ENCODE measurements at regions not wholly inside any gene's neighbourhood (a gene's known extent, or its start where the extent isn't known, plus 50 kb on each side); places are given as distances from the start of the nearest gene placed in this dataset.

DNA sequence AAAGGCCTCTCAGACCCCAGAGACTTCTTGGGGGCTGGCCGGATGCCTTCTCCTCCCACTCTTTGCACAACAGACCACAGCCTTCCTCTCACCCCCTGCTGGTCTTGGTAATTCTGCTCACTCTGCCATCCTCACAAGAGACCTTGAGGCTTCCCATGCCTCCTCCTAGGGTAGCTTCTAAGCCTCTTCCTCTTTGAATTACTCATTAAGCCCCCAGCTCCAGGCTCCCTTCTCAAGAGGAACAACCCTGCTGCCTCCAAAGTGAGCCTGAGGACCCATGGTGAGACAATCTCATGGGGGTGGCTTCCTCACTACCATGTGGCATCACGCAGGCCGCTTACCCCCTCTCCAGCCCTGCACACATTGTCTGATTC lies 184.6 kb upstream of the SYT13 start:
- Histone ChIP-seq H3K79me2 (ENCODE audit: insufficient read depth, low read length) (no peaks in the 10 kb centered on the region), H3K27ac (ENCODE audit: extremely low read length, insufficient read depth, low read length) (no peak overlapping the region), H3K9me3 (ENCODE audit: low read length) (no peaks in the 10 kb centered on the region), H3K4me2 (ENCODE audit: low read depth, low read length) (no peak overlapping the region), H3K9ac (ENCODE audit: insufficient read depth, low read depth, low read length) (no peak overlapping the region), H3K36me3 (replicated peaks in 1 of 2; ENCODE audit: control insufficient read depth in 1 of 2, insufficient read depth in 2 of 2, low read length in 2 of 2) (no peaks in the 10 kb centered on the region), H3K27me3 (ENCODE audit: control insufficient read depth in 1 of 2, insufficient read depth in 2 of 2, low read length in 2 of 2) (peaks cover 5 to 12% of the 10 kb centered on the region in 2 experiments; a peak in 2 of 5 replicates), H3K4me3 (replicated peaks in 1 of 3; ENCODE audit: insufficient read depth in 1 of 3, low read depth in 2 of 3, low read length in 3 of 3) (no peak overlapping the region), H4K20me1 (ENCODE audit: insufficient read depth, low read length) (peaks cover 6% of the 10 kb centered on the region; the same call in 1 of the 2 replicates), H3K4me1 (ENCODE audit: insufficient read depth, low read length) (0 out of 2 replicates have a peak, but pooled peaks cover 5% of the 10 kb centered on the region), H2AFZ (ENCODE audit: low read length) (no peak overlapping the region)
- DNase-seq (ENCODE audit: low spot score) (no peak), ATAC-seq (no peak), FAIRE-seq (no peak)
- ChIA-PET POLR2A (no interaction called here), CTCF (ENCODE audit: low intra/inter-chr PET ratio, low total read pairs) (no interaction called here)
- in situ Hi-C loops (cut with HindIII; ENCODE audit: extremely low pct_ligation_motif_present, low pct_unique_long_range_greater_than_20kb): no loop called here
- no TSS peak for BruUV-seq (replicated peaks)
- intact Hi-C loops (cut with micrococcal nuclease; ENCODE audit: unreplicated experiment): no loop called here
- no peak for TF ChIP-seq HNRNPH1 (optimal IDR thresholded peaks at IDR 0.05; ENCODE audit: low read depth, low read length)
- no peak for TF ChIP-seq HNRNPUL1 (IDR thresholded peaks at IDR 0.05; ENCODE audit: low read depth, low read length)
- no peak for TF ChIP-seq SRF (IDR thresholded peaks at IDR 0.05; ENCODE audit: low read depth, low read length)
- TF ChIP-seq ZNF878 (CRISPR knock-in tag; IDR thresholded peaks at IDR 0.05): no peak
- no CpG with 5 or more reads among the region's 3 CpGs for WGBS (ENCODE audit: low lambda C conversion rate)

DNA sequence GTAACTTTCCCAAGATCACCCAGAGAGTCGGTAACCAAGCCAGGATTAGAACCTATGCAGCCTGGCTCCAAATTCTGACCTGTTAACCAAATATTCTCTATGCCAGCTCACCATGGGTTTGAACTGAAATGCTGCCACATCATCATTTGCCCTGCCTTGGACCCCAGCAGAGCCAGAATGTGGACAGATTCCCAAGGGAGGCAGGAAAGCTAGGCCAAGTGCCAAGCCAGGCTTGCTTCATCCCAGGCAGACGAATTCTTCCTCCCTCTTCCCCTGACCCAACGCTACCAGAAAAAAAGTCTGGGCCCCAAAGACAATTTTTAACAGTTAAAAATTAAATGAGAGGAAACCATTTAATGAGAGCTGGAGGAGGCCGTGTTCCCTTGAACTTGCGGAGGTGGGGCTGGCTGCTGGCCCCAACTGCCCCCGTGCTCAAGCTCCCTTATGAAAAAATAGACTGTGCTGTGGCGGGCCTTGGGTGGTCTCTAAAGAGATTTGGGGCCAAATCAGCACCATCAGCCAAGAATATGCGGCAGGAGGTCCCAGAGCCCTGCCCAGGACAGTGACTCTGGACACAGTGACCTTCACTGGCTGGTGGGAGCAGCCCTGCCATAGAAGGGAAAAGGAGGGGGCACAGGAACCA lies 184.1 kb upstream of the SYT13 start:
- no peak for ATAC-seq
- Histone ChIP-seq H3K9ac (ENCODE audit: insufficient read depth, low read depth, low read length) (no peak overlapping the region), H3K27me3 (ENCODE audit: control insufficient read depth in 1 of 2, insufficient read depth in 2 of 2, low read length in 2 of 2) (peaks cover 5 to 12% of the 10 kb centered on the region in 2 experiments; a peak in 2 of 5 replicates), H3K4me2 (ENCODE audit: low read depth, low read length) (no peak overlapping the region), H3K79me2 (ENCODE audit: insufficient read depth, low read length) (no peaks in the 10 kb centered on the region), H3K4me3 (replicated peaks in 1 of 3; ENCODE audit: insufficient read depth in 1 of 3, low read depth in 2 of 3, low read length in 3 of 3) (no peak overlapping the region), H3K9me3 (ENCODE audit: low read length) (no peaks in the 10 kb centered on the region), H3K36me3 (replicated peaks in 1 of 2; ENCODE audit: control insufficient read depth in 1 of 2, insufficient read depth in 2 of 2, low read length in 2 of 2) (no peaks in the 10 kb centered on the region), H3K4me1 (ENCODE audit: insufficient read depth, low read length) (0 out of 2 replicates have a peak, but pooled peaks cover 5% of the 10 kb centered on the region), H4K20me1 (ENCODE audit: insufficient read depth, low read length) (peaks cover 6% of the 10 kb centered on the region; the same call in 1 of the 2 replicates), H3K27ac (ENCODE audit: extremely low read length, insufficient read depth, low read length) (no peak overlapping the region), H2AFZ (ENCODE audit: low read length) (no peak overlapping the region)
- in situ Hi-C loops (cut with HindIII; ENCODE audit: extremely low pct_ligation_motif_present, low pct_unique_long_range_greater_than_20kb) (no loop called here), intact Hi-C loops (cut with micrococcal nuclease; ENCODE audit: unreplicated experiment) (no loop called here)
- ChIA-PET CTCF (ENCODE audit: low intra/inter-chr PET ratio, low total read pairs) (no interaction called here), POLR2A (no interaction called here)
- DNase-seq (ENCODE audit: low spot score): no peak
- no peak for FAIRE-seq
- no TSS peak for BruUV-seq (replicated peaks)
- 16% methylated on average over 6 of the region's 8 CpGs for WGBS (ENCODE audit: low lambda C conversion rate)
- TF ChIP-seq JUNB (CRISPR knock-in tag; IDR thresholded peaks at IDR 0.05; ENCODE audit: borderline replicate concordance) (no peak), DNMT1 (CRISPR knock-in tag; IDR thresholded peaks at IDR 0.05) (no peak), ZNF441 (CRISPR knock-in tag; IDR thresholded peaks at IDR 0.05; ENCODE audit: borderline replicate concordance) (no peak), SMC3 (IDR thresholded peaks at IDR 0.05; ENCODE audit: low read length) (no peak), EED (CRISPR knock-in tag; IDR thresholded peaks at IDR 0.05) (no peak), TARDBP (CRISPR knock-in tag; IDR thresholded peaks at IDR 0.05) (no peak), KDM6A (CRISPR knock-in tag; IDR thresholded peaks at IDR 0.05; ENCODE audit: low read depth) (no peak), ZNF207 (IDR thresholded peaks at IDR 0.05; ENCODE audit: borderline replicate concordance) (no peak)
- TF ChIP-seq, protein P1, sequence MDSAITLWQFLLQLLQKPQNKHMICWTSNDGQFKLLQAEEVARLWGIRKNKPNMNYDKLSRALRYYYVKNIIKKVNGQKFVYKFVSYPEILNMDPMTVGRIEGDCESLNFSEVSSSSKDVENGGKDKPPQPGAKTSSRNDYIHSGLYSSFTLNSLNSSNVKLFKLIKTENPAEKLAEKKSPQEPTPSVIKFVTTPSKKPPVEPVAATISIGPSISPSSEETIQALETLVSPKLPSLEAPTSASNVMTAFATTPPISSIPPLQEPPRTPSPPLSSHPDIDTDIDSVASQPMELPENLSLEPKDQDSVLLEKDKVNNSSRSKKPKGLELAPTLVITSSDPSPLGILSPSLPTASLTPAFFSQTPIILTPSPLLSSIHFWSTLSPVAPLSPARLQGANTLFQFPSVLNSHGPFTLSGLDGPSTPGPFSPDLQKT (CRISPR knock-in tag; IDR thresholded peaks at IDR 0.05; ENCODE audit: borderline replicate concordance): no peak
- TF ChIP-seq, protein P2, sequence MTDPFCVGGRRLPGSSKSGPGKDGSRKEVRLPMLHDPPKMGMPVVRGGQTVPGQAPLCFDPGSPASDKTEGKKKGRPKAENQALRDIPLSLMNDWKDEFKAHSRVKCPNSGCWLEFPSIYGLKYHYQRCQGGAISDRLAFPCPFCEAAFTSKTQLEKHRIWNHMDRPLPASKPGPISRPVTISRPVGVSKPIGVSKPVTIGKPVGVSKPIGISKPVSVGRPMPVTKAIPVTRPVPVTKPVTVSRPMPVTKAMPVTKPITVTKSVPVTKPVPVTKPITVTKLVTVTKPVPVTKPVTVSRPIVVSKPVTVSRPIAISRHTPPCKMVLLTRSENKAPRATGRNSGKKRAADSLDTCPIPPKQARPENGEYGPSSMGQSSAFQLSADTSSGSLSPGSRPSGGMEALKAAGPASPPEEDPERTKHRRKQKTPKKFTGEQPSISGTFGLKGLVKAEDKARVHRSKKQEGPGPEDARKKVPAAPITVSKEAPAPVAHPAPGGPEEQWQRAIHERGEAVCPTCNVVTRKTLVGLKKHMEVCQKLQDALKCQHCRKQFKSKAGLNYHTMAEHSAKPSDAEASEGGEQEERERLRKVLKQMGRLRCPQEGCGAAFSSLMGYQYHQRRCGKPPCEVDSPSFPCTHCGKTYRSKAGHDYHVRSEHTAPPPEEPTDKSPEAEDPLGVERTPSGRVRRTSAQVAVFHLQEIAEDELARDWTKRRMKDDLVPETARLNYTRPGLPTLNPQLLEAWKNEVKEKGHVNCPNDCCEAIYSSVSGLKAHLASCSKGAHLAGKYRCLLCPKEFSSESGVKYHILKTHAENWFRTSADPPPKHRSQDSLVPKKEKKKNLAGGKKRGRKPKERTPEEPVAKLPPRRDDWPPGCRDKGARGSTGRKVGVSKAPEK (CRISPR knock-in tag; IDR thresholded peaks at IDR 0.05; ENCODE audit: borderline replicate concordance): no peak
